Loucy (cell line): ENCODE measurements at regions not wholly inside any gene's neighbourhood (a gene's known extent, or its start where the extent isn't known, plus 50 kb on each side); places are given as distances from the start of the nearest gene placed in this dataset.
"Not testable (repeated sequence)": the region's sequence is repeated elsewhere in the genome, so short reads cannot be mapped to it uniquely, and the experiment has no call there.

Source experiments
- H2AFZ ChIP-seq: fragments of 200-600 bp; sonication (generic); 2 replicates; pipeline ENCODE4 v1.6.0; 2016; ENCODE audit warnings: antibody characterized with exemption, mild to moderate bottlenecking, low read length, moderate library complexity
- H3F3A ChIP-seq: fragments of 200-600 bp; 2 replicates; pipeline ENCODE4 v1.6.0; 2016; ENCODE audit warnings: antibody characterized with exemption, low read depth, mild to moderate bottlenecking
- H3K27me3 ChIP-seq: fragments of 200-600 bp; sonication (generic); 2 replicates; pipeline ENCODE4 v1.6.1; 2014; ENCODE audit warnings: low read length, mild to moderate bottlenecking; ENCODE audit not compliant: insufficient read depth, poor library complexity, severe bottlenecking
- H3K36me3 ChIP-seq: fragments of 200-600 bp; sonication (generic); 2 replicates; pipeline ENCODE4 v1.6.1; 2016; ENCODE audit warnings: low read length; ENCODE audit not compliant: insufficient read depth
- H3K4me1 ChIP-seq: fragments of 200-600 bp; sonication (generic); 2 replicates; pipeline ENCODE4 v1.5.1; 2014; ENCODE audit warnings: low read length, mild to moderate bottlenecking; ENCODE audit not compliant: insufficient read depth, poor library complexity, severe bottlenecking
- H3K4me2 ChIP-seq: fragments of 200-600 bp; sonication (generic); 2 replicates; pipeline ENCODE4 v1.6.0; 2014; ENCODE audit warnings: antibody characterized with exemption, low read length, low read depth, mild to moderate bottlenecking; ENCODE audit not compliant: poor library complexity, severe bottlenecking
- H3K4me3 ChIP-seq: fragments of 200-600 bp; sonication (generic); 2 replicates; pipeline ENCODE4 v1.5.1; 2014; ENCODE audit warnings: low read length, mild to moderate bottlenecking, mixed read lengths; ENCODE audit not compliant: poor library complexity, severe bottlenecking
- H3K79me2 ChIP-seq: fragments of 200-600 bp; sonication (generic); 2 replicates; pipeline ENCODE4 v1.6.1; 2014; ENCODE audit warnings: low read length; ENCODE audit not compliant: insufficient read depth
- H3K9ac ChIP-seq: fragments of 200-600 bp; sonication (generic); 2 replicates; pipeline ENCODE4 v1.6.0; 2014; ENCODE audit warnings: mild to moderate bottlenecking, low read depth, low read length, moderate library complexity; ENCODE audit not compliant: poor library complexity, severe bottlenecking
- H3K9me2 ChIP-seq: fragments of 200-600 bp; sonication (generic); replicated peaks from 2 replicates; pipeline ENCODE4 v1.6.1; 2016; ENCODE audit warnings: low read depth, low read length, mixed read lengths
- H3K9me3 ChIP-seq: fragments of 200-600 bp; sonication (generic); 2 replicates; pipeline ENCODE4 v1.6.1; 2014; ENCODE audit warnings: mild to moderate bottlenecking, antibody characterized with exemption, low read length, low read depth; ENCODE audit not compliant: insufficient read depth
- H4K20me1 ChIP-seq: fragments of 200-600 bp; sonication (generic); 2 replicates; pipeline ENCODE4 v1.6.0; 2014; ENCODE audit warnings: antibody characterized with exemption, low read length, mild to moderate bottlenecking; ENCODE audit not compliant: insufficient read depth, poor library complexity, severe bottlenecking
- EZH2phosphoT487 ChIP-seq: fragments of 200-600 bp; IDR thresholded peaks from 2 replicates; pipeline ENCODE4 v1.6.1; 2018; ENCODE audit warnings: antibody characterized with exemption, mild to moderate bottlenecking, moderate library complexity, borderline replicate concordance
- TF ChIP-seq, protein P1 (sequence below): fragments of 200-600 bp; sonication (generic); conservative IDR thresholded peaks from 2 replicates; pipeline ENCODE4 v1.5.1; 2014; ENCODE audit warnings: mild to moderate bottlenecking, antibody characterized with exemption, low read length

DNA sequence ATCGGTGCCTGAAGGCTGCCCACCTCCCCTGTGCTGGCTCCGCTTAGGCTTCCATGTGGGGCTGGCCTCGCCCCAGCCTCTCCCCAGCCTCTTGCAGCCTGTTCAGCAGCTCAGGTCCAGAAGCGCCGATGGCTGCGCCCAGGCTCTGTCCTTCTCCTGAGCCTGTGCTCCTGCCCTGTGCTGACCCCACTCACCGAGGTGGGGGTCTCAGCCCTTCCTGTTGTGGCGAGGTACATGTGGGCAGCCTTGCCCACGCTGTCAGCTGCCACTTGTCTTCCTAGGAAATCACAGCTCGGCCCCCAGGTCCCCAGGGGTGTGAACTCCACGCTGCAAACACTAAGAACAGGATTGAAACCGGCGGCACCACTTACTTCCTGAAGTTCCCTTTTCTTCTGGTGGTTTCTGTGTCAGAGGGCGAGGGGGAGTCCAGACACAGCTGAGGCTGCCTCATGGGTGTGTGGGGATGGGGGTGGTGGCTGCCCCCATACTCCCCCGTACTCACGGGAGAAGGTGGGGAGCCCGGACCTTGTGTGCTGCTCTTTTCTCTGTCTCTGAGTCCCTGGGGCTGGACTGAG lies 249.1 kb downstream of the TMEM121 start:
- H4K20me1 ChIP-seq, H3K4me1 ChIP-seq, H3K4me2 ChIP-seq, H3K4me3 ChIP-seq, H3K36me3 ChIP-seq, H3K9me3 ChIP-seq, H3K9me2 ChIP-seq, H3F3A ChIP-seq, H3K79me2 ChIP-seq, H3K9ac ChIP-seq, H2AFZ ChIP-seq, H3K27me3 ChIP-seq: not testable (repeated sequence)

DNA sequence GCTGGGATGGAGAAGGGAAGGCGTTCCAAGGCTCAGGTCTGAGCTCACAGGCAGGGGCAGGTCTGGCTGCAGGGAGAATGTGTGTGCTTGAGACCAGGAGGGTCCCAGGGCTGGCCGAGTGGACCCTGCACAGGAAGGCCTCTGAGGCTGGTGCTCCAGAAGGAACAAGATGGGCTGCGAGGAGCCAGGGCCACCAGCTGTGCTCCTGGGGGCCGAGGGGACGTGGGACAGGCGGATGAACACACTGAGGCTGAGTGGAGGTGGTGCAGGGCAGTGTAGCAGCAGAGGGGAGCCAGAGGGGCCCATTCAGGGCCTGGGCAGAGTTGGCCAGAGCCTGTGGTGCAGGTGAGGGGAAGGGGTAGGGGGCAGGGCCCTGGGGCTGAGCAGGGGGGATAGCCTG lies 249.7 kb downstream of the TMEM121 start:
- H3F3A ChIP-seq, H3K9me2 ChIP-seq, H3K4me2 ChIP-seq, H3K27me3 ChIP-seq, H3K36me3 ChIP-seq, H3K79me2 ChIP-seq, H3K9me3 ChIP-seq, H3K9ac ChIP-seq, H3K4me1 ChIP-seq, H2AFZ ChIP-seq, H3K4me3 ChIP-seq, H4K20me1 ChIP-seq: not testable (repeated sequence)

DNA sequence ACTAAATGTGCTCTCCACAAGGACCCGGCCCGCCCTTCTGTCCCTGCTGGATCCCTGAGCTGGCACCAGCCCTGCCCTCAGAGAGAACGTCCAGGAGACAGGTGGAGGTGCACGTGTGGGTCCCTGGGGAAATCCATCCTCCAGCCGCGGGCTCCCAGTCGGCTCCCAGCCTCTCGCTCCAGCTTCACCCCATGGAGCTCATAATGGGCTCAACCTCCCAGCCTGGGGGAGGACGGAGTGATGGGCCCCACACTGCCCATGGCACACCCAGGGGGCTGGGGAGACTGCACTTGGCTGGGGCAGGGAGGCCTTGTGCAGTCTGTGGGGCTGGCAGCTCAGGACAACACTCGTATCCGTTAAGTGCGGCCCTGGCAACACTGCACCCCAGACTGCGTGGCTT lies 250.5 kb downstream of the TMEM121 start:
- H3K9me3 ChIP-seq: peaks cover 10% of the 10 kb centered on the region

DNA sequence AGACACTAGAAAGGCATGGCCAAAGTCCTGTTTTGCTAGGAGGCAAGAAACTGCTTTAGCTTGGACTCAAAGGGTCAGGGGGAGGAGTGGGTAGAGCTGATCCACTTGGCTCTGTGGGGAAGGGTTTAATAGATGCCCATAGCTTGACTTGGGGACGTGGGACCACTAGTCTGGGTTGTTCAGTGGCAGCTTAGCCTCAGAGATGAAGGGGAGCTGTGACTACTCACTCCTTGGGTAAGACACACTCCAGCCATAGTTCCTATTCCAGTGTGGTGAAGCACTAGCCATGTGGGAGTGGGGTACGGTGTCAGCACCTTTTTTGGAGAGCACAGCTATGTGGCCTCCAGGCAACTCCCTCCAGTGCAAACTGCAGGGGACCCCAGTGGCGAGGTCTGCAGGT lies 257.3 kb downstream of the TMEM121 start:
- no peaks in the 10 kb centered on the region for H3K36me3 ChIP-seq
- no peaks in the 10 kb centered on the region for H3F3A ChIP-seq
- H3K9me3 ChIP-seq: peaks cover 10% of the 10 kb centered on the region
- no peak overlapping the region for H3K9ac ChIP-seq
- no peaks in the 10 kb centered on the region for H3K9me2 ChIP-seq
- H3K4me3 ChIP-seq: no peak overlapping the region
- no peak overlapping the region for H2AFZ ChIP-seq
- no peaks in the 10 kb centered on the region for H3K4me1 ChIP-seq
- H4K20me1 ChIP-seq: no peaks in the 10 kb centered on the region
- no peaks in the 10 kb centered on the region for H3K27me3 ChIP-seq
- no peak for TF ChIP-seq EZH2phosphoT487
- TF ChIP-seq, protein P1, sequence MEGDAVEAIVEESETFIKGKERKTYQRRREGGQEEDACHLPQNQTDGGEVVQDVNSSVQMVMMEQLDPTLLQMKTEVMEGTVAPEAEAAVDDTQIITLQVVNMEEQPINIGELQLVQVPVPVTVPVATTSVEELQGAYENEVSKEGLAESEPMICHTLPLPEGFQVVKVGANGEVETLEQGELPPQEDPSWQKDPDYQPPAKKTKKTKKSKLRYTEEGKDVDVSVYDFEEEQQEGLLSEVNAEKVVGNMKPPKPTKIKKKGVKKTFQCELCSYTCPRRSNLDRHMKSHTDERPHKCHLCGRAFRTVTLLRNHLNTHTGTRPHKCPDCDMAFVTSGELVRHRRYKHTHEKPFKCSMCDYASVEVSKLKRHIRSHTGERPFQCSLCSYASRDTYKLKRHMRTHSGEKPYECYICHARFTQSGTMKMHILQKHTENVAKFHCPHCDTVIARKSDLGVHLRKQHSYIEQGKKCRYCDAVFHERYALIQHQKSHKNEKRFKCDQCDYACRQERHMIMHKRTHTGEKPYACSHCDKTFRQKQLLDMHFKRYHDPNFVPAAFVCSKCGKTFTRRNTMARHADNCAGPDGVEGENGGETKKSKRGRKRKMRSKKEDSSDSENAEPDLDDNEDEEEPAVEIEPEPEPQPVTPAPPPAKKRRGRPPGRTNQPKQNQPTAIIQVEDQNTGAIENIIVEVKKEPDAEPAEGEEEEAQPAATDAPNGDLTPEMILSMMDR: no peak
- H3K79me2 ChIP-seq: no peaks in the 10 kb centered on the region
- no peak overlapping the region for H3K4me2 ChIP-seq

More for the DNA sequence above, 250.5 kb downstream of the TMEM121 start:
- Histone ChIP-seq H3K4me1 (no peaks in the 10 kb centered on the region), H3K27me3 (no peaks in the 10 kb centered on the region), H3K36me3 (no peaks in the 10 kb centered on the region), H2AFZ (no peak overlapping the region), H3K9ac (no peak overlapping the region), H3K79me2 (no peaks in the 10 kb centered on the region), H3K4me2 (no peak overlapping the region), H3K4me3 (no peak overlapping the region), H4K20me1 (no peaks in the 10 kb centered on the region), H3F3A (no peaks in the 10 kb centered on the region), H3K9me2 (no peaks in the 10 kb centered on the region)
- TF ChIP-seq, protein P1: no peak
- TF ChIP-seq EZH2phosphoT487: no peak
